ENCODE measurements at regions not wholly inside any gene's neighbourhood (a gene's known extent, or its start where the extent isn't known, plus 50 kb on each side); places are given as distances from the start of the nearest gene placed in this dataset.

DNA sequence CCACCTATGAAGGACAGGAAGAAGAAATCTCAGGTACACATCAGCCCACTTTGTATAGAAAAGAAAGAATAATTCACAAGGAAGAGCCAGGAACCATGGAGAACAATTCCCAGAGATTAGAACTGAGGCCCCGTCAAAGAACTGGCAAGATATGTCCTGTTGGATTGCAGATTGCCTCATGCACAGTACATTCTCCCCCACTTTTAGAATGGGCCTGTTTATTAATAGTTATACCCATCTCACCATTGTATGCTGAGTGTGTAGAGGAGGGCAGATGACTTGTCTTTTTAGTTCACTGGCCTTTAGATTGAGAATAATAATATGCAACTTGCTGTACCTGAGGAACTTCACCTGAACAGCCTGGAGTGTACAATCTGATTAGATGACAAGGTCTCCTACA lies 315.6 kb upstream of the HAND2 start:
- no peak for DNase-seq (ENCODE audit: low spot score)

DNA sequence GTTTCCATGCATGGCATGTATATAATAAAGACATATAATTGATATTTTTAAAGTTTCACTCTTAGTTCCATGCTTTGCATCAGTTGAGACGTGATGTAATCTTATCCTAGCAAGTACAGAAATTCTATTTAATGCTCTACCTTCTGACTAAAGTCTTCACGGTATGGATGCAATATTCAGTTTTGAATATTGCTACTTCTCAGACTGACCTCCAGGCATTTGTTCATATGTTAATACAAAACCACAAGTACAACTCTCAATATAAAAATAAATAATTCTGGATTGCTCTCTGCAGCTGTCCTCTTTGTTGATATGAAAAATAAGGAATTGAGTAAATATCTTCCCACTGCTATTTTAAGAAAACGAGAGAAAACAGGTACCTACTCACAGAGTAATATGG lies 309.8 kb upstream of the HAND2 start:
- no peak for DNase-seq (ENCODE audit: low spot score)

GRCh38 chr4:173837517-173837916 lies 307.5 kb upstream of the HAND2 start:
- no peak for DNase-seq (ENCODE audit: low spot score)

- DNase-seq (ENCODE audit: low spot score), result no peak
Observed at GRCh38 chr4:173835903-173836302, 305.9 kb upstream of the HAND2 start.

GRCh38 chr4:173834151-173834550 lies 304.1 kb upstream of the HAND2 start:
- no peak for DNase-seq (ENCODE audit: low spot score)

DNA sequence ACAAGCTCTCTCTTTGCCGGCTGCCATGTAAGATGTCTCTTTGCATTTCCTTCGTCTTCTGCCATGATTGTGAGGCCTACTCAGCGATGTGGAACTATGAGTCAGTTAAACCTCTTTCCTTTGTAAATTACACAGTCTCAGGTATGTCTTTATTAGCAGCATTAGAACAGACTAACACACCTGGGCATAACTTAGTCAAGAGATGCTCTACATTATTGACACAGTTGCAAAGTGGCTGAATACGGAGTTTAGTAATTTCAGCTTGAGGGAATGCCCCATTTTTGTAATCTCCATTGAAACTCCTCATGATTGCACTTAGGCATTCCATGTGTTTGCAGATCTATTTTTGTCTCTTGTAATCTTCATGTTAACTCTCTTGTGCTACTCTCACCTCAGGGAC lies 299.5 kb upstream of the HAND2 start:
- no peak for DNase-seq (ENCODE audit: low spot score)

DNA sequence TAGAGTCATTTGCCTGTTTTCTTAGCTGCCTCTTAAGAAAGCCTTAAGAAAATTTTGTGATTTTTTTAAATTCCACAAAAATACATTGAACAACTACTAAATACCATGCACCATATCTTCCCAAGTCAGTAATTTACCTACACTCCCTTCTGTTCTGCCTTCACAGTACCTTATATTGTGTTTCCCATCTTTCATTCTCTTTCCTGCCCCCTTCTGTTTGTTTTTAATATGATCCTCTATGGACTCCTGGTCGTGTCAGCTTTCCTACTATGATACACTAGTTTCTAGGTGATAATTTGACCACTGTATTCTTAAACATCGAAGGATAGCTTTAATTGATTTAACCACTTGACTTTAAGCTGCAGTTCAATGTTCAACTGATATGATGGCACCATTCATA lies 297.7 kb upstream of the HAND2 start:
- DNase-seq (ENCODE audit: low spot score), result no peak

- no peak for DNase-seq (ENCODE audit: low spot score)
Observed at GRCh38 chr4:173821876-173822275, 291.8 kb upstream of the HAND2 start.

GRCh38 chr4:173821036-173821435 lies 291.0 kb upstream of the HAND2 start:
- no peak for DNase-seq (ENCODE audit: low spot score)

- no peak for DNase-seq (ENCODE audit: low spot score)
Observed at GRCh38 chr4:173807347-173807746, 277.3 kb upstream of the HAND2 start.

GRCh38 chr4:173805884-173806283 lies 275.9 kb upstream of the HAND2 start:
- DNase-seq (ENCODE audit: low spot score), result no peak

GRCh38 chr4:173802662-173803022 lies 272.6 kb upstream of the HAND2 start:
- DNase-seq (ENCODE audit: low spot score), result no peak

DNA sequence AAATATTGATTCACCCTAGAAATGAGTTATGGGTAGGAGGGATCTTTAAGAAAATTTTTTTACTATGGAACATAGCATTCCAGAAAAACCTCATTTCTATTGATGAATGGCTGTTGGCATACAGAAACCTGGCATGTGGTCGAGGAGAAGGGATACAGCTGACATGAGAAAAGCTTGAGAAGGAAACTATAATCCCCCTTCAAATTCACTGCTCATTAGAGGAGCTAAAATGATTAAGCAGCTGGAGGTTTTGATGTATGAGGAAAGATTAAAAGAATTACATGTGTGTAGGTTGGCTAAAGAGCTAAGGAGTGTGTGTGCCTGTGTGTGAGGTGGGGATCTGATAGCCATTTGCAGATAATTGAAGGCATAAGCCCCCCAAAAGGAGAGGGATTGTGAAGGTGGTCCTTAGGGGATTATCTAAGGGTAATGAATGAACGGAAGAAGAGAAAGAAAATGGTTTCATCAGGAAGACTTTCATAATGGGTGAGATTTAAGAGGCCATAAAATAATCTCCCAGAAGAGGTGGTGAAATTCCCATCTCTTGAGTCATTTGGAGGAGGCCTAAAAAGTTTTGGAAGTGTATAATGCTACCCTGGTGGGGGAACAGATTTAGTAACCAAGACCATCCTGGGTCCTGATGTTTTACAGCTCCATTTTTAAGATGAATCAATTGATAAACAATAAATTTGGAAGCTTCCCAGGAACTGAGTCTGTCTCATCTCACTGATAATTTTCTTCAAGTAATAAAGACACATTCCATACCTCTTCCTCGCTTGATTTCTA lies 272.0 kb upstream of the HAND2 start:
- DNase-seq (ENCODE audit: low spot score), result no peak

GRCh38 chr4:173801361-173801760 lies 271.3 kb upstream of the HAND2 start:
- DNase-seq (ENCODE audit: low spot score), result no peak

DNA sequence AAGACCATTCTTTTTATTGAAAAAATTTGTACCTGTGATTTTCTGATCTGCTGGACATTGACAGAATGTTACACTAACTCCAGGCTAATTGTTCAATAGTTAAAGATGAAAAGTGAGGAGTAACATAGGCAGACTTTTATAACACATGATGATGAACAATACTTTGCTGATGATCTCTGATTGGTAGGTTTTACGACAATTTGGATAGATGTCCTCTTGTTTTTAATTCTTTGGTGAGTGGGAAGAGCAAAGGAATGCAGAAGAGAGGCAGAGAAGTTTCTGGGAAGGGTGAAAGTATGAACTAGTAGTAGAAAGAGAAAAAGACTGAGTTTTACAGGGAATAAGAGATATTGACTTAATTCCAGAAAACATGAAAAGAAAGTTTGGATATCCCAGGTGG lies 267.3 kb upstream of the HAND2 start:
- DNase-seq (ENCODE audit: low spot score), result no peak

DNA sequence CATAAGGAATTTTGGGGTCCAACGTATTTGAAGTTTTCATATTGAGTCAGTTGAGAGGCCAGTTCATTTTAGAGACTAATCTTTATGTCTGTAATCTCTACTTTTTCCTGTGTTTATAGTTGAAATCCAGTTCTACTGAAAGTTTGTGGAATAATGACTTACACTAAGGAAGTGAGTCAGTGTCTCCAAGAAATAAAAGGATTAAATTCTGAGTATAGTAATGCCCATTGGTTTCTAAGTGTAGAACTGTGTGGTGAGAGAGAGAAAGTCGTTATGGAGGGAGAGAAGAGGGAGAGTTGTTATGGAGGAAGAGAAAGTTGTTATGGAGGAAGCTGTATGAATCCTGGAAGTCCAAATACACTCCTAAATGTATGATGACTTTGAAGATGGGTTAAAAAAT lies 264.6 kb upstream of the HAND2 start:
- DNase-seq (ENCODE audit: low spot score), result no peak

DNA sequence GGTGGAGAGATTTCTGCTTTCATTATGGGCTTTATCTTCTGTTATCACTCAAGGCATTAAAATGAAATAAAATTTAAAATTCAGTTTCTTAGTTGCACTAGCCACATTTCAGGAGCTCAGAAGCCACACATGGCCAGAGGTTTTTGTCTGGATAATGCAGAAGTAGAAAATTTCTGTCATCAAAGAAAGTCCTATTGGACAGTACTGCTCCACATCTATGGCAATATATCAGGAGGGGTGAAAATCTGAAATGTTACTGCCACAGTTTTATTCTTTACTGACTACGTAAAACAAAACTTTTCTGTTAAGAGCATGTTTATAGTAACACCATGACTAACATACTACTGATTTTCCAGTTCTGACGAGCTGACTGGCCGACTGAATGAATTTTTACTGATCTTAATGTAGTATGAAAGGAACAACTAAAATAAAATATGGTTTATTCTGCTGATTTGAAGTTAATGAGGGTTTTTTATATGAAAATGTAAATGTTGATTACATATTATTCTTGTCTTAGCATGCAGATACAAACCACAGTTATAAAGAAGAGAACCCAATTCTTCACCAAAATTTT lies 264.0 kb upstream of the HAND2 start:
- DNase-seq (ENCODE audit: low spot score), result no peak

GRCh38 chr4:173782660-173783059 lies 252.6 kb upstream of the HAND2 start:
- no peak for DNase-seq (ENCODE audit: low spot score)

- DNase-seq (ENCODE audit: low spot score), result no peak
Observed at GRCh38 chr4:173777921-173778320, 247.9 kb upstream of the HAND2 start.

DNA sequence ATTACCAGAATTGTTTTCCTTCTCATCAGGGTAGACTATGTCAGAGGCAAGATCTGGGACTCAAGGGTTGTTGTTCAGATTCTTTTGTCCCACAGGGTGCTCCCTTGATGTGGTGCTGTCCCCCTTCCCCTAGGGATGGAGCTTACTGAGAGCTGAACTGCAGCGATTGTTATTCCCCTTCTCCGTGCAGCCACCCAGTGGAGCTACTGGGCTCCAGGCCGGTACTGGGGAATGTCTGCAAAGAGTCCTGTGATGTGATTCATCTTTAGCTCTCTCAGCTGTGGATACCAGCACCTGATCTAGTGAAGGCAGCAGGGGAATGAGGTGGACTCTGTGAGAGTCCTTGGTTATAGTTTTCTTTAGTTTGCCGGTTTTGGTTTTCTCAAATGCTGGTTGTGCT lies 247.4 kb upstream of the HAND2 start:
- no peak for DNase-seq (ENCODE audit: low spot score)

DNA sequence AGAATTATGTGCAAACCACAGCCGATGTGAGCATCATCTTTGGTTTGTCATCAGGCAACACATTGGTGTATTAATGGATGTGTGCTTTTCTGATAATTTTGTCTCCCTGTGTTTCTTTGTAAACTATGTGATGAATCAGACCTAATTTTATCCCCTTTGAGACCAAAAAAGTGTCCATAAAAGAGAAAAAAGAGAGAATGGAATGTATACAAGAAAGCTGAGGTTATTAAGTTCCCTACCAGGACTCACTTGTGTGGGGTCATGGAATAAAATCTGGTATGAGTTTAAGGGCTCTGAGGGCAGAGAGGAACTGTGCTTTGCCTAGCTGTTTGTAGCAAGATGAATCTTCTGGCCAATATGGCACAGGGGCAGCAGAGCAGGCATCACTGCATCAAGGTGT lies 239.5 kb upstream of the HAND2 start:
- no peak for DNase-seq (ENCODE audit: low spot score)

- no peak for DNase-seq (ENCODE audit: low spot score)
Observed at GRCh38 chr4:173767650-173768049, 237.6 kb upstream of the HAND2 start.

GRCh38 chr4:173766171-173766600 lies 236.2 kb upstream of the HAND2 start:
- DNase-seq (ENCODE audit: low spot score), result no peak

- no peak for DNase-seq (ENCODE audit: low spot score)
Observed at GRCh38 chr4:173765751-173766150, 235.7 kb upstream of the HAND2 start.

Measured in hematopoietic multipotent progenitor cell treated with erythropoietin and hydrocortisone succinate and interleukin-3 and kit ligand, for 15 days (in vitro differentiated cells).